ENCODE measurements at regions not wholly inside any gene's neighbourhood (a gene's known extent, or its start where the extent isn't known, plus 50 kb on each side); places are given as distances from the start of the nearest gene placed in this dataset.

DNA sequence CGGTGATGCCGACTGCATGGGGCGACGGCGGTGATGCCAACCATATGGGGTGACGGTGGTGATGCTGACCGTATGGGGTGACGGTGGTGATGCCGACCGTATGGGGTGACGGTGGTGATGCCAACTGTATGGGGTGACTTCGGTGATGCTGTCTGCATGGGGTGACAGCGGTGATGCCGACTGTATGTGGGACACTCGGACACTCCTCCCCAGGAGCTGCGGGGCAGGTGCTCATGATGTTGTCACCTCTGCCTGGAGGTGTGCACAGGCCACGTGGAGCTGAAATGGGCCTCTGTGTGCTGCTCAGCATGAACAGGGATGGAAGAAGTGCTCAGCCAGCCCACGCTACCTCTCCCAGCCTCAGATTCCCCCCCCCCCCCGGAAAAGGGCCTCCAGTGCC lies 171.8 kb downstream of the OLFM1 start:
- Histone ChIP-seq H2AFZ (ENCODE audit: insufficient read depth, low read depth, low read length, poor library complexity, severe bottlenecking) (no peak overlapping the region), H3K4me1 (ENCODE audit: control insufficient read depth in 2 of 2, insufficient read depth in 2 of 2, low read length in 2 of 2) (no peaks in the 10 kb centered on the region), H3K36me3 (replicated peaks in 1 of 2; ENCODE audit: control extremely low read depth in 1 of 2, control insufficient read depth in 1 of 2, extremely low read depth in 1 of 2, insufficient read depth in 2 of 2, low read length in 1 of 2) (no peaks in the 10 kb centered on the region), H4K20me1 (ENCODE audit: control insufficient read depth, insufficient read depth, low read length, poor library complexity, severe bottlenecking) (no peaks in the 10 kb centered on the region), H3K27ac (ENCODE audit: low read length in 2 of 2) (no peak overlapping the region), H3K4me3 (ENCODE audit: control extremely low read depth in 1 of 5, extremely low read depth in 1 of 5, insufficient read depth in 1 of 5, low read depth in 2 of 5, low read length in 4 of 5) (no peak overlapping the region), H3K9ac (ENCODE audit: low read length) (no peak overlapping the region), H3K27me3 (replicated peaks in 1 of 4; ENCODE audit: control extremely low read depth in 1 of 4, control insufficient read depth in 3 of 4, insufficient read depth in 4 of 4, low read length in 3 of 4) (peaks cover 0 to 1% (median 0%) of the 10 kb centered on the region in 4 experiments), H3K4me2 (replicated peaks; ENCODE audit: low read depth, low read length, poor library complexity, severe bottlenecking) (no peak overlapping the region), H3K79me2 (ENCODE audit: control insufficient read depth, insufficient read depth, low read length) (no peaks in the 10 kb centered on the region), H3K9me3 (ENCODE audit: control extremely low read depth in 1 of 3, control insufficient read depth in 2 of 3, insufficient read depth in 1 of 3, low read length in 2 of 3) (no peaks in the 10 kb centered on the region)
- no peaks in the 10 kb centered on the region for H3K27me3 Mint-ChIP-seq
- POLR2A ChIA-PET, result interaction anchor here (0.6 kb wide), 1 partner anchor 133 kb away, joined by 4 read pairs; no protein-coding TSS in a partner anchor
- intact Hi-C loops (cut with micrococcal nuclease), result no loop called here
- CTCF ChIA-PET, result no interaction called here
- no peak overlapping the region for H3K4me3 Mint-ChIP-seq
- no peaks in the 10 kb centered on the region for H3K9me3 Mint-ChIP-seq (ENCODE audit: insufficient read depth)
- ATAC-seq (ENCODE audit: low read depth) (no peak), DNase-seq (no peak)
- no peak overlapping the region for H3K27ac Mint-ChIP-seq
- H3K4me1 Mint-ChIP-seq, result no peaks in the 10 kb centered on the region
- TF ChIP-seq CTCF (IDR thresholded peaks at IDR 0.05) (no peak), EZH2 (IDR thresholded peaks at IDR 0.05; ENCODE audit: borderline replicate concordance, insufficient read depth, low read depth, low read length, poor library complexity, severe bottlenecking) (no peak)
- WGBS (ENCODE audit: insufficient coverage), result 90% methylated on average over 16 of the region's 19 CpGs

- no peak for ATAC-seq (ENCODE audit: low read depth)
- Histone ChIP-seq H4K20me1 (ENCODE audit: control insufficient read depth, insufficient read depth, low read length, poor library complexity, severe bottlenecking) (no peaks in the 10 kb centered on the region), H3K9me3 (ENCODE audit: control extremely low read depth in 1 of 3, control insufficient read depth in 2 of 3, insufficient read depth in 1 of 3, low read length in 2 of 3) (no peaks in the 10 kb centered on the region), H3K79me2 (ENCODE audit: control insufficient read depth, insufficient read depth, low read length) (no peaks in the 10 kb centered on the region), H3K4me3 (ENCODE audit: control extremely low read depth in 1 of 5, extremely low read depth in 1 of 5, insufficient read depth in 1 of 5, low read depth in 2 of 5, low read length in 4 of 5) (no peak overlapping the region), H2AFZ (ENCODE audit: insufficient read depth, low read depth, low read length, poor library complexity, severe bottlenecking) (no peak overlapping the region), H3K4me1 (ENCODE audit: control insufficient read depth in 2 of 2, insufficient read depth in 2 of 2, low read length in 2 of 2) (no peaks in the 10 kb centered on the region), H3K9ac (ENCODE audit: low read length) (no peak overlapping the region), H3K27me3 (replicated peaks in 1 of 4; ENCODE audit: control extremely low read depth in 1 of 4, control insufficient read depth in 3 of 4, insufficient read depth in 4 of 4, low read length in 3 of 4) (peaks cover 0 to 3% (median 0%) of the 10 kb centered on the region in 4 experiments), H3K27ac (ENCODE audit: low read length in 2 of 2) (no peak overlapping the region), H3K36me3 (replicated peaks in 1 of 2; ENCODE audit: control extremely low read depth in 1 of 2, control insufficient read depth in 1 of 2, extremely low read depth in 1 of 2, insufficient read depth in 2 of 2, low read length in 1 of 2) (no peaks in the 10 kb centered on the region), H3K4me2 (replicated peaks; ENCODE audit: low read depth, low read length, poor library complexity, severe bottlenecking) (no peak overlapping the region)
- no peak for DNase-seq
- no peak for TF ChIP-seq CTCF (IDR thresholded peaks at IDR 0.05)
- TF ChIP-seq EZH2 (IDR thresholded peaks at IDR 0.05; ENCODE audit: borderline replicate concordance, insufficient read depth, low read depth, low read length, poor library complexity, severe bottlenecking), result no peak
- WGBS (ENCODE audit: insufficient coverage), result 80% methylated on average over 30 of the region's 35 CpGs
- ChIA-PET CTCF (no interaction called here), POLR2A (no interaction called here)
- Mint-ChIP-seq H3K27ac (no peak overlapping the region), H3K9me3 (ENCODE audit: insufficient read depth) (no peaks in the 10 kb centered on the region), H3K27me3 (no peaks in the 10 kb centered on the region), H3K4me1 (no peaks in the 10 kb centered on the region), H3K4me3 (no peak overlapping the region)
- intact Hi-C loops (cut with micrococcal nuclease), result no loop called here
Measured at GRCh38 chr9:135260221-135261180, 173.0 kb downstream of the OLFM1 start.
